NCI-H345 treated with DMSO at 0.1 percent for 48 hours (cell line): ENCODE measurements at regions not wholly inside any gene's neighbourhood (a gene's known extent, or its start where the extent isn't known, plus 50 kb on each side); places are given as distances from the start of the nearest gene placed in this dataset.
"Not testable (repeated sequence)": the region's sequence is repeated elsewhere in the genome, so short reads cannot be mapped to it uniquely, and the experiment has no call there.

ENCODE experiments used
- DNase-seq: peaks from one replicate; lab custom pipeline; 2025; ENCODE audit not compliant: unreplicated experiment; lab: John Stamatoyannopoulos, UW

- DNase-seq = peak; percentile 23
These were observed 222.9 kb upstream of the KCNK2 start for GRCh38 chr1:214859647-214860046.

- no peak for DNase-seq
These were observed 220.9 kb upstream of the KCNK2 start for GRCh38 chr1:214861615-214862014.

- no peak for DNase-seq
These were observed 220.1 kb upstream of the KCNK2 start for GRCh38 chr1:214862421-214862820.

- no peak for DNase-seq
These were observed 217.4 kb upstream of the KCNK2 start for GRCh38 chr1:214864896-214865688.

GRCh38 chr1:214870426-214870825 is 212.1 kb upstream of the KCNK2 start:
- DNase-seq = not testable (repeated sequence)

GRCh38 chr1:214880956-214881355 is 201.6 kb upstream of the KCNK2 start:
- no peak for DNase-seq

- no peak for DNase-seq
These were observed 199.9 kb upstream of the KCNK2 start for GRCh38 chr1:214882616-214883015.

- no peak for DNase-seq
These were observed 187.4 kb upstream of the KCNK2 start for GRCh38 chr1:214895011-214895600.

- no peak for DNase-seq
These were observed 185.6 kb upstream of the KCNK2 start for GRCh38 chr1:214896921-214897320.

GRCh38 chr1:214897581-214897980 is 185.0 kb upstream of the KCNK2 start:
- DNase-seq = no peak

GRCh38 chr1:214898161-214898560 is 184.4 kb upstream of the KCNK2 start:
- no peak for DNase-seq

- DNase-seq = no peak
These were observed 183.8 kb upstream of the KCNK2 start for GRCh38 chr1:214898718-214899117.

GRCh38 chr1:214899908-214900460 is 182.6 kb upstream of the KCNK2 start:
- no peak for DNase-seq

GRCh38 chr1:214900590-214900989 is 181.9 kb upstream of the KCNK2 start:
- DNase-seq = no peak

GRCh38 chr1:214901718-214902117 is 180.8 kb upstream of the KCNK2 start:
- DNase-seq = no peak

GRCh38 chr1:214902636-214903320 is 179.8 kb upstream of the KCNK2 start:
- no peak for DNase-seq

GRCh38 chr1:214912127-214912526 is 170.4 kb upstream of the KCNK2 start:
- DNase-seq = no peak

- DNase-seq = no peak
These were observed 168.6 kb upstream of the KCNK2 start for GRCh38 chr1:214913966-214914365.

GRCh38 chr1:214917081-214917635 is 165.4 kb upstream of the KCNK2 start:
- DNase-seq = no peak

GRCh38 chr1:214918745-214919144 is 163.8 kb upstream of the KCNK2 start:
- no peak for DNase-seq

- DNase-seq = no peak
These were observed 162.2 kb upstream of the KCNK2 start for GRCh38 chr1:214920337-214920736.
